ENCODE measurements at regions not wholly inside any gene's neighbourhood (a gene's known extent, or its start where the extent isn't known, plus 50 kb on each side); places are given as distances from the start of the nearest gene placed in this dataset.

DNA sequence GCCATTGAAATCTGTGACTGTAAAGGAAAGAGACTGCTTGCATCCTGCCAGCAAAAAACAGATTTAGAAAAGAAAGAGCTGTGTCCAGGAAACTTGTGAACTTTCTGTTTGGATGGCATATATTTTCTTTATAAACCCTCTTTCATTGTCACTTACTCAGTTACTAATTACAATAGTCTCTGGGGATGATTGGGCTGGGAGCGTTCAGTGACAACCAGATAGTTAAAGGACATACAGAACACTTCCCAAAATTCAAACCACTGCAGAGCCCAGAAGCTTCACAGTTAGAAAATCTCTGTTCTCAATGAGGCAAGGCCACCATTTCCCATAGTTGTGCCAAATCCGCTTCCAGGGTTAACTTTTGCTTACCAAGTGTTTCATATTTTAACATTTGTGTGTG, 98.6 kb upstream of the TAB2 start:
- DNase-seq: no peak

GRCh38 chr6:149220882-149221773, 96.4 kb upstream of the TAB2 start:
- no peak for DNase-seq

DNA sequence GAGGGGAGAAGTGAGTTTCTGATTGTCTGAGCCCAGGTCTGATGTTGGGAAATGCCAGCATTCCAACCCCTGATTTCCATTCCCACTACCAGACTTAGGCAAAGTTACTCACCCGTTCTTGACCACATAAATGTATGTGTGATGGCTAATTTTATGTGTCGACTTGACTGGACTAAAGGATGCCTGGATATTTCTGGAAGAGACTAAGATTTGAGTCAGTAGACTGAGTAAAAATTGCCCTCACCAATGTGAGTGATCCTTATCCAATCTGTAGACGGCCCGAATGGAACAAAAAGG, 95.8 kb upstream of the TAB2 start:
- DNase-seq: no peak

GRCh38 chr6:149223120-149223903, 94.2 kb upstream of the TAB2 start:
- no peak for DNase-seq

DNA sequence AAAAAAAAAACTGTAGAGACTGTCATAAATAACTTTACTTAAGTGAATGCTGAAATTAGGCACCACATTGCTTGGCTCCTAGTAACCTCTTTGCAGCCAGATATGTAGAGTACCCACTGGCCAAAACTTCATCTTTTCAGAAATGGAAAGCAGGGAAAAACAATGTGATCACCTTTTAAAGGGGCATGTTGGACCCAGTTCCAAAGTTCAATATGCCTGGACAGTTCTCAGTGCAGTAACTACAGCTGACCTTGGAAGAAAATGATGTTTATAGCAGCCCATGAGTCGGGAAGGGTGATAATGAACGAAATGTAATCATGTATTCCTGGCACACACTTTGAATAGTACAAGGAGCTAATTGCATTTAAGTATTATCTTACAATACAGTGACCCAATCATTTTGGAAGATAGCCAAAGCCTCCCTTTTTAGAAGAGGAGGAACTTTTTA, 93.6 kb upstream of the TAB2 start:
- DNase-seq: no peak

- no peak for DNase-seq
Measured at GRCh38 chr6:149224399-149224798, 93.1 kb upstream of the TAB2 start.

DNA sequence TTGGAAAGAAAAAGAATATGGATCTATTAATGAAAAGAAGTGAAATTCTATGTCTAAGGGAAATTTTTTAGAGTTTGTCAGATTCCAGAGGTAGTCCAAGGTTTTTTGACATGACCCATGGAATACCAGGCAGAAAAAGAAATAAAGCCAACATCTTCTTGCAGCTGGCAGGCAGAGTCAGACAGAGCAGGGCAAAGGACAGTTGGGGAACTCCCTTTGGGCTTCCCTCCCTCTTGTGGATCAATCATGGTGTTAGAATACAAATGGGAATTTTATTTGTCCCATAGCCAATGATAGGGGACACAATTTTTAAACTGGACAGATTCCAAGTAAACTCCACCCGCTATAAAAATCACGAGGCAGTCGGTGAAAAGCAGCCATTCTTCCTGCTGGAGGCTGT, 92.1 kb upstream of the TAB2 start:
- no peak for DNase-seq

- DNase-seq: no peak
Measured at GRCh38 chr6:149225946-149226345, 91.6 kb upstream of the TAB2 start.

DNA sequence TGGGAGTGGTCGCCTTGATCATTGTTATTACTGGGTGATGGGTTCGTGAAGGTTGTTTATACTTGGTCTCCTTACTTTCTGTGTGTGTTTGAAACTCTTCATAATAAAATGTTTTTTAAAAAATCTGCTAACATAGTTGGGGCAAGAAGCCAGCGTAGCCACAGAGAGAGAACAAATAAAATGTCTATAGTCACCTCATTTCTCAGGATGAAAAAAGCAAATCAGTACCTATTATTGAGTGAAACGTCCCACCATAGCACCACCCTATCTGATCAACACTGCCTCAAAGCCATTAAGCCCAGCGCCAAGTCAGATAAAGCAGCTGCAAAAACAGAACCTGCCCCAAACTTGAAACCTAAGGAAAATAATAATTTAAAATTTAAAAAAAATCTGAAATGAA, 89.7 kb upstream of the TAB2 start:
- no peak for DNase-seq

DNA sequence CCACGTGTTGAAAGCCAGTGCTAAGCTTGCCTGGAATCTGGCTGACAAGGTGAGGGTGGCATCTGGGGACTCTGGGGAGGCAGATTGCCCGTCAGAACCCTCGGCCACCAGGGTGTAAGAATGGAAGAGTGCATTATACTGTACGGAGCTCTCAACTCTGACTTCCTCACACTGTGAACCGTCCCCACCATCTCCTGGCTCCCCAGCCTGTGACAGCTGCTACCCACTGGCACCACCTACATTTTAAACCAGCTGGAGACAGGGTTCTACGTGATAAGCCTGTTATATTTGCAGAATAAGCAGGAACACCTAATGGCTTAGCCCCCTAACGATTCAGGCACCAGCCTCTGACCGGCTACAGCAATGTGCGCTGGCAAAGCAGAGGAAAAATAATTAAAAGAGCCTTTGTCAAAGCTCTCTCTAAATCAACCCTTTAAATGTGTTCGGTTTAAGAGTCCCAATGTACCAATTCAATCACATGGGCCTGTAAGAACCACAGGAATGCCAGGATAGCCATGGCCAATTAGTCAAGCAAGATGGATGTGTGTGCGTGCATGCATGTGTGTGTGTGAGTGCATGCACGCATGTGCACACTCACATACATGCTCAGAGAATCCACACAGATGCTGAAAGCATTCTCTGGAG, 89.1 kb upstream of the TAB2 start:
- DNase-seq: no peak

- no peak for DNase-seq
Measured at GRCh38 chr6:149229096-149229495, 88.4 kb upstream of the TAB2 start.

DNA sequence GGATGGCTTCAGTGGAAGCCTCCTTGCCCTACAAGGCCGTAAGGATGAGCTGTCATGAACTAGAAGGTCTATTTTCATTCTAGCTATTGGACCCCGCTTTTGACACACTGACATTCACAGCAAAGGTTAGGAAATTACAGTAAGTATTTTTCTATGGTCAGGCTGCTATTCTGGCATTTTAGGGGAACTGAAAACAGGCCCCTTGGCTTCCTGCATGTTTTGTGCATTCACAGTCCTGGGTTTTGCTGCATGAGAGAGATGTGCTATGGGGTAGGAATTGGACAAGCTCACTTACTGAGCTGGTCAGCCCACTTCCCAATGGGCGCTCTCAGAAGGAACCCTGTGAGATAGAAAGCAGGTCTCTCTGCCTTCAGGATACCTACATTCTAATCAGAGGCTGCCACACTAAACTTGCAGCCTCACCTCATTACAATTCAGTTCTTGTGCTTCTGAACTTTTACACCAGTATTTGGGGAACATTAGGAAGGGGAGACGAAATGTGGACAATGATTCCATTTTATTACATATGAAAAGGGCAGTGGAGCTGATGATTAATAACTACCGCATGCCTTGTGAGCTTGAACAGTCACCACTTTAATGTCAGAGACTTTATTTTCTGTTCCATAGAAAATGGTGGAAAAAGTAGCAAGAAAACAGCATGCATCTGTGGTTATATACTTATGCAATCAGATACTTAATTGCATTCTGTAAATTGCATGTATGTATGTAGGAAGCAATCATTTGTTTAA, 86.6 kb upstream of the TAB2 start:
- no peak for DNase-seq

- DNase-seq: no peak
Measured at GRCh38 chr6:149231778-149232177, 85.7 kb upstream of the TAB2 start.

DNA sequence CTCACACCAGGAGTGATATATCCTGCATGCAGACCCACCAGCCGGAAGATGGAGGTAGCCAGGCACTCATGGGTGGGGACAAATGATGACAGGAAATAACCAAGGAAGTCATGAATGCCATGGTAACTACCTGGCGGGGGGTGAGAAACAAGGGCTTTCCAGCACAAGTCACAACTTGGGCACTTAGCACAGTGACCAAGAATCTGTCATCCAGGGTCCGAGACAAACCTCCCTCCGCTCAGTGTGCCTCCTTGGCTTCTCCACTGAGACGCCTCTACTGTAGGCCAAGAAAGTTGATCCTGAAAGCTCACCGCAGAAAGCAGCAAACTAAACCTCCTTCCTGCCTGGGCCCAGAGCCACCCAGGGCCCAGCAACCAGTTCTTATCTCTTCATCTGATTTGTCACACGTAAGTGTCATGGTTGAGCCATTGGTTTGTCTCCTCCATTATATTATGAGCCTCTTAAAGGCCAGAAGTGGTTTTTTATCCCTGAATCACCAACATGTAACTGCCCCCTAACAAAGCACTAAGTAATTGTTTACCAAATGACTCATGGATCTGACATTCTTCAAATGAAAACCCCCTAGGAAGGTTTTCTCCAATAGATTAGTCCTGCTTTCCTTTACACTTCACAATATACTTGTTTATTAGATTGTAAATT, 84.3 kb upstream of the TAB2 start:
- DNase-seq: no peak

GRCh38 chr6:149234051-149234962, 83.2 kb upstream of the TAB2 start:
- DNase-seq: no peak

GRCh38 chr6:149235130-149235561, 82.4 kb upstream of the TAB2 start:
- DNase-seq: no peak

GRCh38 chr6:149236589-149236988, 80.9 kb upstream of the TAB2 start:
- DNase-seq: no peak

DNA sequence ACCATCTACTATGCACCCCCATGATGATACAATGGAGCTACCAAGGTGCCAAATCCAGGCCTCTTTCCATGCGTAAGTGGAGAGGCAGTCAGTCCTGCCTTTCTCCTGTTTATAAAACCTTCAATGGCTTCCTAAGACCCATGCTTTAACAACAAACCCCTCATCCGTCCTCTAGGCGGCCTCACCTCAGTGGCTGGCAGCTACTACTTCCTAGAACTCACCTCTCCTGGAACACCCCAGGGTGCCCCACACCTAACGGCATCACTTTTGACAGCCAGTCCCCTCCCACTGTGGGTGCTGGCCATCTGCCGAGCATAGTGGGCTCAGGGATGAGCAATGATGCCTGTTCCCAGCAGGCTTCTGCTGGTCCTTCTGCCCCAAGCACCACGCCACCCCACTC, 80.0 kb upstream of the TAB2 start:
- DNase-seq: no peak

DNA sequence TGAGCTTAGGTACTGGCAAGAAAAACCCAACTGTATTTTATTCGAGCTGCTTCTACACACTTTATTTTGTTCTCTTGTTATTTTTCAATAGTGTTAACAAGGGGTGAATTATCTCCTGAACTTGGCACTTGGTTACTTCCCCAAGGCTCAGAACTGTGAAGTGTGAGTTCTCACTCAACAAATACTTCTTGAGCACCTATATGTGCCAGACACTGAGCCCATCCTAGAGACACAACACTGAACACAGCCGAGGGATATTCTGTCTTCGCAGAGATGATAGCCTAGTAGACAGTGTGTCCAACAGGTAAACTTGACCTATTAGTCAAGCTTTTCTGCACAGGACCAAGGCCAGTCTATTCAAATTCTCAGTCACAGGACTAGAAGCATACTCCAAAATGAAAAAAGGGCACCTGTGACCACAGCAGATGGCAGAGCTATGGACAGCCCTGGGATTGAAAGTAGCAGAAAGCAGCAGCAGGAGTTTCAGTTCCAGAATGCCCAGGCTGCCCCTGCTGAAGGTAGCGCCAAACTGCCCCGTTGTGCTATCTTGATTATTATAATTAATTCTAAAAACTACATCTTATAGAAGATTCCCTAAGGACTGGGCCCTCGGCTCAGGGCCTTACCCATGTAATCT, 77.8 kb upstream of the TAB2 start:
- no peak for DNase-seq

DNA sequence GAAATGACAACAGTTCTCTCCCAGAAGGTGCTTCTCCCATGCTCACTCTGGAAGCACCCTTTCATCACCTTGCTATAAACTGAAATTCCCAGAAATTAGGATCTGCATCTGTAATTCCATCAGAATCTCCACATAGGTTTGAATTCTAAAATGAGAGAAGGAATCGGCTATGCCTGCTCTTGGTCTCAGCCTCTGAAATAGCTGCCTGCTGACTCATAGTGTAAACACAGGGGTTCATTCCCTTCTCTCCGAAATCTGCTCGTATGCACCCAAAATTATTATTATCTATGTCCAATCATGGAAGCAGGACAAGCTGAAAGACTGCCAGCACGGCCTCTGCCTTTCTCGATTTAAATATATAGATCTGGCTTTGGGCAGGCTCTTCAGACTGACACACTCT, 74.6 kb upstream of the TAB2 start:
- DNase-seq: no peak

DNA sequence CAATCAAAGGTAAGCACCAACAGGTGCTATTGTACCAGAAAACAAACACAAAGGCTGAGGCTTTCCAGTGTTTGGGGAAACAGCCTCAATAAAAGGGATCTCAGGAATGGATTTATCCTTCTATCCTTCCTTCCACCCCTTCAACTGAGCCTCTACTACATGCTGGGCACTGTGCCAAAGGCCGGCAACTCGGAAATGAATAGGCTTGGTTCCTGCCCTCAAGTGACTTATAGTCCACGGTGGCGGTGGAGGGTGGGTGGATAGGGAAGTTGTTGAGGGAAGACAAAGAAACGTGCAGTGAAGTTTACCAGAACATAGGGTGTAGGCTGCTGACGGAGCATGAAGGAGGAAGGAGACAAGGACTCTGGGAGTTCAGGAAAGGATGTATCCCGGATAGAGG, 73.4 kb upstream of the TAB2 start:
- DNase-seq: no peak

Data from NCI-H2081 treated with DMSO at 0.1 percent for 48 hours (cell line).